ENCODE measurements at regions not wholly inside any gene's neighbourhood (a gene's known extent, or its start where the extent isn't known, plus 50 kb on each side); places are given as distances from the start of the nearest gene placed in this dataset.

GRCh38 chr2:238574490-238575271 is 148.0 kb downstream of the ASB1 start:
- peak; percentile 71 for DNase-seq
- H3K27me3 ChIP-seq (ENCODE audit: control insufficient read depth, insufficient read depth, low read length) = no peaks in the 10 kb centered on the region
- H3K36me3 ChIP-seq (replicated peaks; ENCODE audit: control insufficient read depth, insufficient read depth, low read length) = no peaks in the 10 kb centered on the region
- no peak overlapping the region for H3K4me3 ChIP-seq (ENCODE audit: insufficient read depth, low read depth, low read length)

- no peak overlapping the region for H3K4me3 ChIP-seq (ENCODE audit: insufficient read depth, low read depth, low read length)
- no peak for DNase-seq
- no peaks in the 10 kb centered on the region for H3K27me3 ChIP-seq (ENCODE audit: control insufficient read depth, insufficient read depth, low read length)
- H3K36me3 ChIP-seq (replicated peaks; ENCODE audit: control insufficient read depth, insufficient read depth, low read length) = no peaks in the 10 kb centered on the region
Measured at GRCh38 chr2:238576674-238577073, 149.9 kb downstream of the ASB1 start.

DNA sequence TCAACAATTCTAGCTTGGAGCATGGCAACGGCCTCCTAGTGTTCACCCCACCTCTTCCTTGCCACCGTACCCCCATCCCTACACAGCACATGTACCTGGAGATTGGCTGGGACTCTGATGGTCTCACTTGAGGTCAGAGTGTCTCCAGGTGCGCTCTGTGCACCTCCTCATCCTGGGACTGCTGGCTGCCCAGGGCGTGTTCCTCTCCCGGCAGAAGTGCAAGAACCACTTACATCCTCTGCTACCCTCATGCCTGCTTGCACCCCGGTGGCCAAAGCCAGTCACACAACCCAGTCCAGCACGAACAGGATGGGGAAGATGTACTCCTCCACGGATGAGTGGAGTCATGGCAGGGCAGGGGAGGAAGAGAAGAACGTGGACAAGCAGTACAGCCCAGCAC is 151.5 kb downstream of the ASB1 start:
- Histone ChIP-seq H3K36me3 (replicated peaks; ENCODE audit: control insufficient read depth, insufficient read depth, low read length) (no peaks in the 10 kb centered on the region), H3K4me3 (ENCODE audit: insufficient read depth, low read depth, low read length) (no peak overlapping the region), H3K27me3 (ENCODE audit: control insufficient read depth, insufficient read depth, low read length) (no peaks in the 10 kb centered on the region)
- no peak for DNase-seq

DNA sequence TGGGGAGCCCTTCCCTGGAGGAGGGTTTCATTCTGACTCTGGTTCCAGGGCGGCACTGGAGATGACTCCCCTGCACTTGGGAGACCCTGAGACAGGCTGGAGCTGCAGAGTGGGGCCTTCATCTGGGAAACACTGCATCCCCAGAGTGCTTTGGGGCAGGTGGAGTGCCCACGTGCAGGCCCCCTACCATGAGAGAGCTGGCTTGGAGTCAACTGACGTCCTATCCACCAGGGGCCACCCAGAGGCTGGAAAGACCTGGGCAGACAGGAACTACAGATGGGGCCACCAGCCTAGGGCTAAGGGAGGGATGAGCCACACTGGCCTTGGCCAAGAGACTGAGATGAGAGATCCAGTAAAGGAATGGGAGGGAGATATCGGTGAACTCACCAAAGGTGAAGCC is 153.8 kb downstream of the ASB1 start:
- no peak overlapping the region for H3K4me3 ChIP-seq (ENCODE audit: insufficient read depth, low read depth, low read length)
- no peak for DNase-seq
- H3K27me3 ChIP-seq (ENCODE audit: control insufficient read depth, insufficient read depth, low read length) = no peaks in the 10 kb centered on the region
- H3K36me3 ChIP-seq (replicated peaks; ENCODE audit: control insufficient read depth, insufficient read depth, low read length) = no peaks in the 10 kb centered on the region

DNA sequence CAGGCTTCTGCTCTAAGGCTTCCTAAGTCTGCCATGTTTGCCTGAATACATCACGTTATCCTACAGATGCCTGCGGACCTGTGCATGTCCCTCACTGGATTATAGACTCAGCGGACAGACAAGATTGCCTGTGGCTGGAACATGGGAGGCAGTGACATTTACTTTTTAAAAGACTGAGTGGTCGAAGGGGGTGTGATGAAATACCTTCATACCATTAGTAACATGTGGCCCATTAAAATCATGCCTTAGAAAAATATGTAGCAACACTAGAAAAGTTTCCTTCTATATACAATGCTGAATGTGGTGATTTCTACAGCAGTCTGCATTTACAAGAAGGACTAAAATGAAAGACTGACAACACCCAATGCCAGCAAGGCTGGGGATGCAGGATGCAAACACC is 154.4 kb downstream of the ASB1 start:
- no peak for DNase-seq
- Histone ChIP-seq H3K36me3 (replicated peaks; ENCODE audit: control insufficient read depth, insufficient read depth, low read length) (no peaks in the 10 kb centered on the region), H3K4me3 (ENCODE audit: insufficient read depth, low read depth, low read length) (no peak overlapping the region), H3K27me3 (ENCODE audit: control insufficient read depth, insufficient read depth, low read length) (no peaks in the 10 kb centered on the region)

DNA sequence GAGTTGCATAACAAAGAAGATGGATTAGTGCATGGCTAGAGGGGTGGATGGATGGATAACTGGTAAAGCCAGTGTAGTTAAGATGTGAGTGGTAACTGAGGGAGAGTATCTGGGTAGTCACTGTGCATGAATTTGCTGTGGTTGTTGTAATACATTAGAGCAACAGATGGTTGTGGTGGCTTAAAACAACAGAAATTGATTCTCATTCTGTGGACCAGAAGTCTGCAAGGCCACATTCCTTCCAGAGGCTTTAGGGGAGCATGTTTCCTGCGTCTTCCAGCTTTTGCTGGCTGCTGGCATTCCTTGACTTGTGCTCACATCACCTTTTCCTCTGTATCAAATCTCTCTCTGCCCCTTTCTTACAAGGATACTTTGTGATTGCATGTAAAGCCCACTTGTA is 155.4 kb downstream of the ASB1 start:
- Histone ChIP-seq H3K36me3 (replicated peaks; ENCODE audit: control insufficient read depth, insufficient read depth, low read length) (no peaks in the 10 kb centered on the region), H3K4me3 (ENCODE audit: insufficient read depth, low read depth, low read length) (no peak overlapping the region), H3K27me3 (ENCODE audit: control insufficient read depth, insufficient read depth, low read length) (no peaks in the 10 kb centered on the region)
- no peak for DNase-seq

- Histone ChIP-seq H3K36me3 (replicated peaks; ENCODE audit: control insufficient read depth, insufficient read depth, low read length) (no peaks in the 10 kb centered on the region), H3K27me3 (ENCODE audit: control insufficient read depth, insufficient read depth, low read length) (no peaks in the 10 kb centered on the region), H3K4me3 (ENCODE audit: insufficient read depth, low read depth, low read length) (no peak overlapping the region)
- no peak for DNase-seq
Measured at GRCh38 chr2:238584617-238585016, 157.9 kb downstream of the ASB1 start.

GRCh38 chr2:238585836-238586821 is 159.4 kb downstream of the ASB1 start:
- DNase-seq = peak; percentile 49

GRCh38 chr2:238586931-238587775 is 160.4 kb downstream of the ASB1 start:
- peak; percentile 12 for DNase-seq
- Histone ChIP-seq H3K4me3 (ENCODE audit: insufficient read depth, low read depth, low read length) (no peak overlapping the region), H3K36me3 (replicated peaks; ENCODE audit: control insufficient read depth, insufficient read depth, low read length) (no peaks in the 10 kb centered on the region), H3K27me3 (ENCODE audit: control insufficient read depth, insufficient read depth, low read length) (no peaks in the 10 kb centered on the region)

More at GRCh38 chr2:238585836-238586821, 159.4 kb downstream of the ASB1 start:
- Histone ChIP-seq H3K4me3 (ENCODE audit: insufficient read depth, low read depth, low read length) (no peak overlapping the region), H3K36me3 (replicated peaks; ENCODE audit: control insufficient read depth, insufficient read depth, low read length) (no peaks in the 10 kb centered on the region), H3K27me3 (ENCODE audit: control insufficient read depth, insufficient read depth, low read length) (no peaks in the 10 kb centered on the region)

DNA sequence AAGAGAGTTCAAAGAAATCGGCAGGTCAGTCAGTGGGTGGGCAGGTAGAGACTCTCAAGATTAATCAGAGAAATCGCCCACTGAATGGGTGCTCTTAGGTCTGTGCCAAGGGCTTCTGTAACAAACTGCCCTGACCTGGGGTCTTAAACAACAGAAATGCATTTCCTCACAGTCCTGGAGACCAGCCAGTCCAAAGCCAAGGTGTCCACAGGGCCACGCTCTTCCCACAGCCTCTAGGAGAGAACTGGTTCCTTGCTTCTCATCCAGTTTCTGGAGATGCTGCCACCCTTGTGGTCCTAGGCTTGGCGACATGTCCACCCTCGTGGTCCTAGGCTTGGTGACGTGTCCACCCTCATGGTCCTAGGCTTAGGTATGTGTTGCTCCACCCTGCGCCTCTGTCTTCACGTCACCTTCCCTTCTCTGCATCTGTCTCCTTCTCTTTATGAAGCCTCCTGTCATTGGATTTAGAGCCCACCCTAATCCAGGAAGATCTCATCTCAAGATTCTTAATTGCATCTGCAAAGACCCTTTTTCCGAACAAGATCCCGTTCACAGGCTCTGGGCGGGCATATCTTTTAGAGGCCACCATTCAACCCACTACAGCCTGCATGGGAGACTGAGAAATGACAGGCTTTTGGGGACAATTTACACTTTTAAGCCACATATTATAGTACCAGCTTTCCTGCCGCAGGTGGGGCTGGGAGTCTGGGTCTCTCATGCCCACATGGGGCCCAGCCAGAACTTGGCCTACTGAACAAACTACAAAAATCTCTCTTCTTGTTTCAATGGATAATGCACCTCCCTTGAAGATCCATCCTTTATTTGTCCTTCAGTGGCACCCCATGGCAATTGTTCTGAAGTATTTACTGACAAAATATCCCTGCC is 161.3 kb downstream of the ASB1 start:
- H3K27me3 ChIP-seq (ENCODE audit: control insufficient read depth, insufficient read depth, low read length) = no peaks in the 10 kb centered on the region
- H3K4me3 ChIP-seq (ENCODE audit: insufficient read depth, low read depth, low read length) = no peak overlapping the region
- H3K36me3 ChIP-seq (replicated peaks; ENCODE audit: control insufficient read depth, insufficient read depth, low read length) = no peaks in the 10 kb centered on the region
- DNase-seq = peak; percentile 12

DNA sequence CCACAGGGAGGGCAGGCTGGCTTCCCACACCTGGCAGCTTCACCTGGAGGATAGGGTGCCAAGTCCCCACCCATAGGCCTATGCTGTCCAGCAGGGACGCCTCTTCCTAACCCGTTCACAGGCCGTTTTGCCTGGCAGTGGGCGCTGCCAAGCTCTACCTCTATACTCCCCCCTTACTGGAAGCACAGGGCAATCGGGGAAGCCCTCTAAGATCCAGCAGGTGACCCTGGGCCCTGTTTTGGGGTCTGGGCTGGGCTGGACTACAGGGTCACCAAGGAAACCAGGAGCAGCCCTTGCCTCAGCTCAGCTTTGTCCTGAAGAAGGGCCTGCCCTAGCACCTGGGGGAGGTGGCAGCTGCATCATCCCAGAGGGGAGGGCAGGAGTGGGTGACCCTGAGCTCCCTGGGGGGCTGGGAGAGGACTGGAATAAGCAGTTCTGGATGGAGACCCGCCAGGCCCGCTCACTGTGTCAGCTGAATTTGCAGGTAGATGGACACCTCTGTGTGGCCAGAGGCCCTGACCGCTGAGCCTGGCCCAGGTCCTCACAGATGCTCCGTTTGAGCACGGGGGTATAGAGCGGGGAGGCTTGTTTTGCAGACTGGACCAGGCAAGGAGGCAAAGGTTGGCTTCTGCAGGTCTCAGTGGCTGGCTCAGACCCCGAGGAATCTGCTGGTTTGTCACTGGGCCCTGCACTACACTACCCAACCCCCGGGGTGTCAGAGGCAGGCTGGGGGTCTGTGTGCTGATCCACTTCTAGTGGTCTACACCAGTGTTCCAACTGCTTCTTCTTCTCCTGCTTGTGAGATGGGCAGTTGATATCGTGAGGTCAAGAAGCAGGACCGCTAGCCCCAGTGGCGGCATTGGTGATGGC is 163.1 kb downstream of the ASB1 start:
- Histone ChIP-seq H3K36me3 (replicated peaks; ENCODE audit: control insufficient read depth, insufficient read depth, low read length) (no peaks in the 10 kb centered on the region), H3K27me3 (ENCODE audit: control insufficient read depth, insufficient read depth, low read length) (no peaks in the 10 kb centered on the region), H3K4me3 (ENCODE audit: insufficient read depth, low read depth, low read length) (no peak overlapping the region)
- peak; percentile 30 for DNase-seq

DNA sequence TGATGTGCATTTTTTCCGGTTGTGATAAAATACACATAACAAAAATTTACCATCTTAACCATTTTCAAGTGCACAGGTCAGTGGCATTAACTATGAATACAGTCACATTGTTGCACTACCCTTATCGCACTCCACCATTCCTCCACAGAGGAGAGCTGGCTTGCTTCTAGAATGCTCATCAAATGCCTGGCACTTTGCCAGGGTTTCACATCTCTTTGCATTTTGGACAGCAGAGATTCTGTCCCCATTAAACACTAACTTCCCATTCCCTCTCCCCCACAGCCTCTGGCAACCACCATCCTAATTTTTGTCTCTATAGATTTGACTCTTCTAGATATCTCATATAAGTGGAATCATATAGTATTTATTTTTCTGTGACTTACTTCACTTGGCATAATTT is 165.0 kb downstream of the ASB1 start:
- H3K4me3 ChIP-seq (ENCODE audit: insufficient read depth, low read depth, low read length) = no peak overlapping the region
- H3K27me3 ChIP-seq (ENCODE audit: control insufficient read depth, insufficient read depth, low read length) = no peaks in the 10 kb centered on the region
- H3K36me3 ChIP-seq (replicated peaks; ENCODE audit: control insufficient read depth, insufficient read depth, low read length) = no peaks in the 10 kb centered on the region
- no peak for DNase-seq

DNA sequence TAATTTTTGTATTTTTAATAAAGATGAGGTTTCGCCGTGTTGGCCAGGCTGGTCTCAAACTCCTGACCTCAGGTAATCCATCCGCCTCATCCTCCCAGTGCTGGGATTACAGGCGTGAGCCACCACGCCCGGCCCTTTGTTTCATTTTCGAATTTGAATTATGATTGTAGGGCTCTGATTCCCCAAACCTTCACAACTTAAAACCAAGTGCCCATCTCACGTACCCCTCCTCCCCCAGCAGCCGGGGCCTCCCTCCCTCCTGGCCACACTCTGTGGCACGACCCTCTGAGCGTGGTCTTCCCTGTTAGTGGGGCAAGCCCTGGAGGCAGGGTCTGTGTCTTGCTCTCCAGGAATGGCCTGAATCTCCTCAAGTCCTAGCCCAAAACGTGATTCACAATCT is 166.5 kb downstream of the ASB1 start:
- H3K27me3 ChIP-seq (ENCODE audit: control insufficient read depth, insufficient read depth, low read length) = no peaks in the 10 kb centered on the region
- H3K4me3 ChIP-seq (ENCODE audit: insufficient read depth, low read depth, low read length) = no peak overlapping the region
- peak; percentile 23 for DNase-seq
- H3K36me3 ChIP-seq (replicated peaks; ENCODE audit: control insufficient read depth, insufficient read depth, low read length) = no peaks in the 10 kb centered on the region
